Activated gamma-delta T cell treated with Interleukin-2 at 50 U/mL for 16 hours (primary cell): ENCODE measurements at regions not wholly inside any gene's neighbourhood (a gene's known extent, or its start where the extent isn't known, plus 50 kb on each side); places are given as distances from the start of the nearest gene placed in this dataset.
"Not testable (repeated sequence)": the region's sequence is repeated elsewhere in the genome, so short reads cannot be mapped to it uniquely, and the experiment has no call there.

Experiments used
- DNase-seq: peaks from one replicate; pipeline ENCODE4 v3.0.0-alpha.2; 2020

GRCh38 chr3:153856932-153857331 lies 264.3 kb upstream of the ARHGEF26 start:
- DNase-seq, result no peak

- no peak for DNase-seq
These were observed 256.4 kb upstream of the ARHGEF26 start for GRCh38 chr3:153864793-153865192.

- no peak for DNase-seq
These were observed 254.3 kb upstream of the ARHGEF26 start for GRCh38 chr3:153866901-153867300.

GRCh38 chr3:153874348-153874747 lies 246.8 kb upstream of the ARHGEF26 start:
- DNase-seq, result not testable (repeated sequence)

GRCh38 chr3:153880493-153880892 lies 240.7 kb upstream of the ARHGEF26 start:
- no peak for DNase-seq

- no peak for DNase-seq
These were observed 240.0 kb upstream of the ARHGEF26 start for GRCh38 chr3:153881201-153881600.

GRCh38 chr3:153885359-153885758 lies 235.8 kb upstream of the ARHGEF26 start:
- no peak for DNase-seq

GRCh38 chr3:153889905-153890334 lies 231.3 kb upstream of the ARHGEF26 start:
- no peak for DNase-seq

GRCh38 chr3:153892126-153892525 lies 229.1 kb upstream of the ARHGEF26 start:
- DNase-seq, result no peak

- no peak for DNase-seq
These were observed 226.3 kb upstream of the ARHGEF26 start for GRCh38 chr3:153894857-153895256.

GRCh38 chr3:153896197-153896596 lies 225.0 kb upstream of the ARHGEF26 start:
- DNase-seq, result no peak

- no peak for DNase-seq
These were observed 224.0 kb upstream of the ARHGEF26 start for GRCh38 chr3:153897025-153897723.

- DNase-seq, result no peak
These were observed 223.3 kb upstream of the ARHGEF26 start for GRCh38 chr3:153897842-153898241.

GRCh38 chr3:153901152-153901551 lies 220.0 kb upstream of the ARHGEF26 start:
- no peak for DNase-seq

GRCh38 chr3:153901991-153902390 lies 219.2 kb upstream of the ARHGEF26 start:
- no peak for DNase-seq

GRCh38 chr3:153903430-153903829 lies 217.8 kb upstream of the ARHGEF26 start:
- no peak for DNase-seq

- DNase-seq, result no peak
These were observed 214.8 kb upstream of the ARHGEF26 start for GRCh38 chr3:153906366-153906765.

GRCh38 chr3:153910387-153910786 lies 210.8 kb upstream of the ARHGEF26 start:
- DNase-seq, result no peak

GRCh38 chr3:153911116-153911515 lies 210.1 kb upstream of the ARHGEF26 start:
- no peak for DNase-seq

- DNase-seq, result no peak
These were observed 201.4 kb upstream of the ARHGEF26 start for GRCh38 chr3:153919773-153920172.

GRCh38 chr3:153921826-153922225 lies 199.4 kb upstream of the ARHGEF26 start:
- DNase-seq, result no peak

- no peak for DNase-seq
These were observed 195.2 kb upstream of the ARHGEF26 start for GRCh38 chr3:153925841-153926514.

GRCh38 chr3:153927107-153927506 lies 194.1 kb upstream of the ARHGEF26 start:
- no peak for DNase-seq

- no peak for DNase-seq
These were observed 192.3 kb upstream of the ARHGEF26 start for GRCh38 chr3:153928851-153929250.

GRCh38 chr3:153933481-153933880 lies 187.7 kb upstream of the ARHGEF26 start:
- not testable (repeated sequence) for DNase-seq
